HG02623 (cell line): ENCODE measurements at regions not wholly inside any gene's neighbourhood (a gene's known extent, or its start where the extent isn't known, plus 50 kb on each side); places are given as distances from the start of the nearest gene placed in this dataset.
"Not testable (repeated sequence)": the region's sequence is repeated elsewhere in the genome, so short reads cannot be mapped to it uniquely, and the experiment has no call there.

Source experiments
- ATAC-seq: cut with Tn5 transposase; IDR thresholded peaks from one replicate; pipeline ENCODE4 v1.9.1; 2021; ENCODE audit warnings: moderate library complexity; ENCODE audit not compliant: unreplicated experiment

DNA sequence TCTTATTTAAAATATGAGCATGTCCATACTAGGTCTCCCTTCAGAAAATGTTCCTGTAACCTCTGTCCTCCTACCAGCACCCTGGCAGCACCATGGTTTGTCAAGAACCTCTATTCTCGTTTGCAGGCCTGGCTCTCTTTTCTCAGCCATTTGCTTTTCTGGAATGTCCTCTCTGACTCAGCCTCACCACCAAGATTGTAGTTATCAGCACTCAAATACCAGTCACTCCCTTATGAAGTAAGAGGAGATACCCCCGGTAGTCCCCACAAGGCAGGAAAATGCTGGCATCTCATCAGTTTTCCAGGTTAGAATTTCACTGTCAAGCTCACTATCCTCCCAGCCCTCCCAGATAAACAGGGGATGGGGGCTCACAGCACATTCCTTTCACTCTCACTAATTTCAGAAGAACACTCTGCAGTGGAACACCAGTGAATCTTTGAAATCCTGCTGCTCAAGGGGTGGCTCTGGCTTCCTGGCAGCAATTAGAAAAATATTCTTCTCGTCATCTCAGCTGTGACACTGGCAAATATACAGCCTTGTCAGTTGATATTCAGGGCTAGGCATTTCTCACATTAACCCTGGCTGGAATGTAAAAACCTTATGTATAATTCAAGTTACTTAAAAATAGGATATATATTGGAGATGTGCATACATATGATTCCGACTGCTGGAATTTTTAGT is 129.2 kb downstream of the TBX18 start:
- no peak for ATAC-seq

DNA sequence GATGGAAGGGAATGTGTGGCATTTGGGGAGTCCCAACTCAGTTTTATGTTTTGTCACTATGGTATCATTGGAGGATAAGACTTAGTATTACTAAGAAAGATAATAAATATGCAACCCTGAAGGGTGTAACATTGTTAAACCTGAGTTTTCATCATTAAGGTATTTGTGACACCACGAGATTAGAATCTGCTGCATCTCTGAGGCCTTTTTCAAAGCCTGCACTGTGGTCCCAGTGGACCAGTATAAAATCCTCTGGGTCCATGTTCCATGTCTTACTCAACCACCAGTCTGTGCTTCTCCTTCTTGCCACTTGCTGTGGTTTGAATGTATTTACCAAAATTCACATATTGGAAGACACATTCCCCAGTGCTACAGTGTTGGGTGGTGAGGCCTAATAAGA is 130.6 kb downstream of the TBX18 start:
- no peak for ATAC-seq

- ATAC-seq = not testable (repeated sequence)
Measured at GRCh38 chr6:84626527-84626926, 137.9 kb downstream of the TBX18 start.

DNA sequence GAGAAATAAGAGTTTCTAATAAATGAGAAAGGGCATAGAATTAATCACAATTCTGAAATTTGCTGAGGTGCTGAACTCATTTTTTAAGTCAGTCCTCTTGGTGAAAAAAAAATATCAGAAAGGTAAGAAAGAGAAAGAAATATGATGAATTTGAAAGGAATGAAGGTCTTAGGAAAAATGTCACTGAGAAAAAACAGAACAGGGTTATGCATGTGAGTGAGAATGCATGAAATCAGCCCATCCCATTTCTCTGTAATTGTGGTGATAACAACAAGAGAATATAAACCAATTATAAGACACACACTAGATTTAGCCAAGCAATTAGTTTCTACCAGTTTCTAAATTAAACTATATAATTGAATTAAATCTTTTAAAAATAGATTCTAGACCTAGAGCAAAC is 138.9 kb downstream of the TBX18 start:
- ATAC-seq = no peak

DNA sequence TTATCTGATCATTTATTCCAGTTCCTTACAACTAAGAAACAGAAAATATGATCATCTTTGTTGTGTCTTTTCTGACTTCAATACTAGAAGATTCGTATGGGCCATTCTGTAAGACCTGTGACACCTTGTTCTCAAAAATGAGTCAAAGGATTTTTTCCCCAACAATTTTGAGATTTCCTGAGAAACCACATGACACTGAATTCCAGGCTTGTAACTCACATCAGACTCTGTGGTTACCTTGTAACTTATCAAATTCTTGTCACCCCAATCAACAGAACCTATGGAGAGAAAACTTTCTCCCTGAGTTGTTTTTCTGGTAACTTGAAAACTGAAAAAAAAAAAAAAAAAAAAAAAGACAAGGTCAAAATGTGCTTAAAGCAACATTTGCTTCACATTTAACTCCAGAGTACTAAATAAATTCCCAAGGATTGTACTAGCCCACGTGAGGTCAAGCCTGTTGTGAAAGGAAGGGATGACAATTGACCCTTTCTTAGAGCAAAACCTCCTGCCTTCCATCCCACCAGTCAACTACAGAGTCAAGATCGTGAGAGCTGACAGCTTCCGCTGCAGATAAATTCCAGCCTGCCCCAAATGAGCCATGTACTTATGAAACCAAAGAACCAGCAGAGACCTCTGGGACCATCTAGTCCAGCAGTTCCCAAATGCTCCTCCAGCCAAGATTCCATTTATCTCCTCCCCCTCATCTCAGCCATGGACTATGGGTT is 140.3 kb downstream of the TBX18 start:
- ATAC-seq = no peak

- ATAC-seq = no peak
Measured at GRCh38 chr6:84618836-84619235, 145.6 kb downstream of the TBX18 start.

DNA sequence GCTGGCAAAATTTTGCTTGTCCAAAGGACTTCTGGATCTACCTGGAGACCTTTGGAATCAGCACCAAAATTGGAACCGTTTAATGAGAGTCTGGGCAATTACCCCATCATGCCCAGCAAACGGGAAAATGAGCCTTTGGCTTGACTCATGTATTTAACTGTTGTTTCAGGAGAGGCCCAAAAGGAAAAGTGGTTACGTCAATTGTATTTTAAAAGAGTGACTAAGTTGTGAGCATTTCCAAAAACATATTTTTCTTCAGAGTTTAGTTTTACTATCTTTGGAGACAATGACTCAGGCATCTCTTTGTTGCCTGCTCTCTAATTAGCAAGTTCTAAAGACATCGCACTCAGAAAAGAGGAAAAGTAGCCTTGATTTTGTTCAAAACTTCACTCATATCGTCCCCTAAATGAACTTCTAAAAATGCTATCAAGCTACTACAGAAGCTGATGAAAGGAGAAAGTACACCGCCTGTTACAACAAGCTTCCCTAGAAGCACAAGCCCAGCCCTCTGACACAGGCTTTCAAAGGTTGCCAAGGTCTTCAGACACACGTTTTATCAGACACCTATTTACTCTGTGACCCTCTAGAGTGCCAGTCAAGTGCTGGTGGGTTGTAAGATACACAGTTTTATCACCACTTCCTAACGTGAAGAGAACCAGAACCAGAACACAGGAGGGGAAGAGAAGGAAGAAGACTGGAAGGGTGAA is 146.2 kb downstream of the TBX18 start:
- no peak for ATAC-seq

GRCh38 chr6:84615987-84616386 is 148.4 kb downstream of the TBX18 start:
- ATAC-seq = no peak

- ATAC-seq = no peak
Measured at GRCh38 chr6:84615113-84615850, 149.1 kb downstream of the TBX18 start.

DNA sequence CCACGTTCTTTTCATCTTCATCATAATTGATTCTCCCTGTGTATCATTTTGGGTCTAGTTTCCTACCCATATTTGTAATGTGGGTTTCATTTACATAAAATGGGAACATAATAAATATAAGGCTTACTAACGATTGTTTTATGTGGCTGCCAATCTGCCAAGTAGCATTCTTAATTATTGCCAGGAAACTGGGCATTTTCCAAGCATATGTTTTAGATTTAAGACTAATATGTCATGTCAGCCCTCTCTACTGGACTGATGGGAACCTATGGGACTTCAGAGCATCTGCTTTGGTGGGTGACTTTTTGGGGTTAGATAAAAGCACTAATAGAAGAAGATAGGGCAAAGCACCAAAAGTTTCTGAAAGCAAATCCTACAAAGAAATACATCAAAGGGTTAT is 157.5 kb downstream of the TBX18 start:
- no peak for ATAC-seq

GRCh38 chr6:84605298-84605697 is 159.1 kb downstream of the TBX18 start:
- ATAC-seq = no peak

- no peak for ATAC-seq
Measured at GRCh38 chr6:84601366-84601765, 163.0 kb downstream of the TBX18 start.

DNA sequence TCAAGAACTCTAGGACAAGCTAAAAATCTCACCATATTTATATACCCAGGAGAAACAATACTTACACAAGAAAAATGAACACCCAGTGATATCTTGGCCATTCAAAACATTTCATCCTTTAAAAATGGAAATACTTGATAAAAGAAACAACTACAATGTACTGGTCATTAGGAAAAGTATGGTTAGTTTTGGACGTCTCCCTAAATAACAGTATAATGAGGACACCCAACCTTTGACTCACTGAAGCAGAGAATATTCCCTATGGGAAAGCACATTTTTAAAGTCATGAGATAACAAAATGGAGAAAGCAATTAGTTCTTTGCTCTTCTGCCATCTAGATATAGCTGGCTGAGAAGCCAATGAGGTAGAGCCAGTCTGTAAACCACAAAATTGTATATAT is 164.4 kb downstream of the TBX18 start:
- ATAC-seq = no peak

GRCh38 chr6:84597238-84597875 is 167.0 kb downstream of the TBX18 start:
- no peak for ATAC-seq

DNA sequence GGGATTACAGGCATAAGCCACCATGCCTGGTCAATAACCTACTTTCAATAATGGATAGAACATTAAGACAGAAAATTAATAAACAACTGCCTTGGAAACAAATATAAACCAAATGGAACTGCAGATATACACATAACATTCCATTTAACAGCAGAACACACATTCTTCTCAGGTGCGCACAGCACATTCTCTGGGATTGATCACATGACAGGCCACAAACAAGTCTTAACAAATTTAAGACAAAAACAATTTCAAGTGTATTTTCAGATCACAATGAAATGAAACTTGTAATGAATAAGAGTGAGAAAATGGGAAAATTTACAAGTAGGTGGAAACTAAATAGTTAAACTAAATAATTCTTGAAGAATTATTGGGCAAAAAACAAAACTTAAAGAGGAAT is 167.9 kb downstream of the TBX18 start:
- ATAC-seq = no peak

- no peak for ATAC-seq
Measured at GRCh38 chr6:84588697-84589080, 175.7 kb downstream of the TBX18 start.

GRCh38 chr6:84587994-84588696 is 176.3 kb downstream of the TBX18 start:
- ATAC-seq = not testable (repeated sequence)

- ATAC-seq = not testable (repeated sequence)
Measured at GRCh38 chr6:84587202-84587940, 177.0 kb downstream of the TBX18 start.

- no peak for ATAC-seq
Measured at GRCh38 chr6:84583784-84584183, 180.6 kb downstream of the TBX18 start.

DNA sequence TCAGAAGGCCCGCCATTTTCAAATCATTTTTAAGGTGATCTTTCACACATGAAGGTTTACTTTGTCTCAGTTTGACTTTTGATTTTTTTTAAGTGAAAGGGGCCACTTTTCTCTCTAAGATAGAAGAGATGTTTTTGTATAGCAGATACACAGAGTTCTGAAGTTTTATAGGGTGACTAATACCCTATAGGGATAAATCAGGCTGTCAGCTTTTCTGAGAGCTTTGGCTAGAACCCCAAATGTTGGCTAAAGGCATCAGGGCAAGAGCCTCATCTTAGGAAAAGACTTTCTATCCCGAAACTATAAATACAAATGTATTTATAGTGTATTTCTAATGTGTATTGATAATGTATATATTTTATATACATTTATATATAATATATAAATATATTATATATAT is 181.4 kb downstream of the TBX18 start:
- no peak for ATAC-seq
